HFF-Myc (cell line): ENCODE measurements at regions not wholly inside any gene's neighbourhood (a gene's known extent, or its start where the extent isn't known, plus 50 kb on each side); places are given as distances from the start of the nearest gene placed in this dataset.

Source experiments
- DNase-seq: peaks from one replicate; pipeline ENCODE4 v3.0.0-alpha.2; 2011; ENCODE audit warnings: low read depth; ENCODE audit errors: extremely low read depth
- H3K4me3 ChIP-seq: replicated peaks from 2 replicates; pipeline ENCODE4 v1.5.1; 2011; ENCODE audit warnings: low read depth, mild to moderate bottlenecking, control low read depth, low read length
- CTCF ChIP-seq: IDR thresholded peaks from 2 replicates; pipeline ENCODE4 v1.5.1; 2012; ENCODE audit warnings: mild to moderate bottlenecking, low read depth, low read length, control low read depth; ENCODE audit errors: missing control alignments

DNA sequence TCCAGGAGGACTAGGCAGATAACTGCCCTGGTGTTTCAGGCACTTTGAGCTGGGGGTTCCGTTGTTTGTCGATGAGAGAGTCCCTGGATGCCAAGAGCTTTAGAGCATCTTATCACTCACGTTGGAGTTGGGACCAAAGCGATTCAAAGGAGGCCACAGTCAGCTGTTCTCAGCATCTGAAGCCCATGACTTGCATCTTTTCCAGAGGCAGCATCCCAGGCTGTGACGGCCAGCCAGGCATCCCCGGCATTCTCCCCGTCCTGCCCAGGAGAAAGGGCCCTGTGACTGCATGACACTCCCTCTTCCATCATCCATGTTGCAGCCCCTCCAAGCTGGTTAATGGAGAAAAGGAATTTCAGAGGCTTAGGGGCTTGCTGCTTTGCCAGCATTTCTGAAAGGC, 520.3 kb downstream of the CDH26 start:
- no peak for TF ChIP-seq CTCF
- no peak overlapping the region for H3K4me3 ChIP-seq
- no peak for DNase-seq

GRCh38 chr20:60480950-60481742, 522.9 kb downstream of the CDH26 start:
- no peak for DNase-seq
- no peak for TF ChIP-seq CTCF

GRCh38 chr20:60481743-60482133, 523.5 kb downstream of the CDH26 start:
- DNase-seq, result no peak
- no peak overlapping the region for H3K4me3 ChIP-seq
- TF ChIP-seq CTCF, result no peak

More at GRCh38 chr20:60480950-60481742, 522.9 kb downstream of the CDH26 start:
- H3K4me3 ChIP-seq, result no peak overlapping the region

GRCh38 chr20:60482221-60483008, 524.2 kb downstream of the CDH26 start:
- no peak overlapping the region for H3K4me3 ChIP-seq
- no peak for TF ChIP-seq CTCF
- no peak for DNase-seq

- H3K4me3 ChIP-seq, result no peak overlapping the region
- TF ChIP-seq CTCF, result no peak
- no peak for DNase-seq
These were observed 525.1 kb downstream of the CDH26 start for GRCh38 chr20:60483371-60483770.

DNA sequence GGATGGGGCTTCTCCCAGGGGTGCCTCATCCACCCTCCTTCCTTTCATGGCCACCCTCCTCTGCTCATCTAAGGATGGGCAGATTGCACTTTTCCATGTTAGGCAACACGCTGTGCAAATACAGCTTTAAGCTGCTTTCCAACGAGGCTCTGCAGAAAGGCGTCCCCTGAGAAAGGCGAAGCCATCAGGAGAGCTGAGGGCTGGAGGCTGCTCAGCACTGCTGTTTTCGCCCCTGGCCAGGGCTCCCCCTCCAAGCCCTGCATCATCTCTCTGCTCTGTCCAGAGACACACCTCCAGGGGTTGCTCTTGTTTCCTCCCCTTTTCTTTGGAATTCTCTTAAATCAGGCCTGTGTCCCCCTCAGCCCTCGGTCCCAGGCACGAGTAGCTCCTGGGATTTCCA, 526.1 kb downstream of the CDH26 start:
- no peak overlapping the region for H3K4me3 ChIP-seq
- no peak for DNase-seq
- no peak for TF ChIP-seq CTCF
